HEK293T (cell line): ENCODE measurements at regions not wholly inside any gene's neighbourhood (a gene's known extent, or its start where the extent isn't known, plus 50 kb on each side); places are given as distances from the start of the nearest gene placed in this dataset.

Source experiments
- ARNT ChIP-seq: fragments of 450-650 bp; IDR thresholded peaks from 2 replicates; pipeline ENCODE4 v1.6.1; 2017; ENCODE audit warnings: mild to moderate bottlenecking
- FOXM1 ChIP-seq: fragments of 450-650 bp; IDR thresholded peaks from 2 replicates; pipeline ENCODE4 v1.6.1; 2017; ENCODE audit warnings: mild to moderate bottlenecking, borderline replicate concordance
- L3MBTL2 ChIP-seq: fragments of 450-650 bp; conservative IDR thresholded peaks from 2 replicates; pipeline ENCODE4 v1.6.1; 2016; ENCODE audit warnings: mild to moderate bottlenecking
- SP1 ChIP-seq: fragments of 450-650 bp; IDR thresholded peaks from 2 replicates; pipeline ENCODE4 v1.6.1; 2017
- SUZ12 ChIP-seq: fragments of 450-650 bp; IDR thresholded peaks from 2 replicates; pipeline ENCODE4 v1.6.1; 2016; ENCODE audit warnings: mild to moderate bottlenecking
- ZNF384 ChIP-seq: fragments of 450-650 bp; IDR thresholded peaks from 2 replicates; pipeline ENCODE4 v1.6.1; 2016

GRCh38 chr2:118609138-118609537 lies 238.3 kb downstream of the EN1 start:
- no peak for TF ChIP-seq L3MBTL2
- no peak for TF ChIP-seq FOXM1
- no peak for TF ChIP-seq SP1
- no peak for TF ChIP-seq ARNT
- no peak for TF ChIP-seq ZNF384
- TF ChIP-seq SUZ12: no peak
